Skeletal muscle satellite cell (primary cell): ENCODE measurements at regions not wholly inside any gene's neighbourhood (a gene's known extent, or its start where the extent isn't known, plus 50 kb on each side); places are given as distances from the start of the nearest gene placed in this dataset.

Experiments used
- H3K27me3 ChIP-seq: 2 replicates; pipeline ENCODE4 v1.7.0; 2013; ENCODE audit warnings: low read length; ENCODE audit not compliant: control insufficient read depth, insufficient read depth
- H3K36me3 ChIP-seq: 2 replicates; pipeline ENCODE4 v1.7.0; 2013; ENCODE audit warnings: mild to moderate bottlenecking, control low read depth, low read length; ENCODE audit not compliant: insufficient read depth
- H3K4me1 ChIP-seq: 2 replicates; pipeline ENCODE4 v1.7.0; 2013; ENCODE audit warnings: low read length; ENCODE audit not compliant: control insufficient read depth, insufficient read depth
- H3K4me2 ChIP-seq: 2 replicates; pipeline ENCODE4 v1.7.0; 2013; ENCODE audit warnings: mild to moderate bottlenecking, low read length
- H3K4me3 ChIP-seq: 2 replicates; pipeline ENCODE4 v1.7.0; 2013; ENCODE audit warnings: low read length
- H3K9ac ChIP-seq: 2 replicates; pipeline ENCODE4 v1.7.0; 2013; ENCODE audit warnings: mild to moderate bottlenecking, low read depth, low read length, moderate library complexity
- H3K9me3 ChIP-seq: replicated peaks from 2 replicates; pipeline ENCODE4 v1.7.0; 2013; ENCODE audit warnings: mild to moderate bottlenecking, control low read depth, low read length

- no peaks in the 10 kb centered on the region for H3K4me1 ChIP-seq
- H3K4me3 ChIP-seq: no peak overlapping the region
- H3K9me3 ChIP-seq: no peaks in the 10 kb centered on the region
- H3K4me2 ChIP-seq: no peak overlapping the region
- no peak overlapping the region for H3K9ac ChIP-seq
- H3K27me3 ChIP-seq: peaks cover 76% of the 10 kb centered on the region
- H3K36me3 ChIP-seq: no peaks in the 10 kb centered on the region
Measured at GRCh38 chr9:97747201-97747965, 50.2 kb upstream of the XPA start.

DNA sequence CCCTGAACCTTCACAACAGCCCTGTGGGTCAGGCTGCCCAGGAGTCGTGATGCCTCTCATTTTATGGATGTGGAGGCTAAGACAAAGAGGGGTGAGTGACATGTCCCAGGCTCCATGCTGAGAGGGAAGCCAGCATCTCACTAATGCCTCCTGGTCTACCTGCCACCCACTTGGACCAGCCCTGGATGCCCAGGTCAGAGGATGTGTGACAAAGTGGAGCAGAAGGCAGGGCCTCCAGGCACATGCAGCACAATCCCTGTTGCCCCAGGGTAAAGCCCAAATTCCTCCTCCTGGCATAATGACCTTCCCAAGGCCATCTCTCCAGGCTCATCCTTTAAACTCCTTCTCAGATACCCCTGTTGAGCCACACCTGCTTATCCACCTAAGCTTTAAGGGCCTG lies 51.4 kb upstream of the XPA start:
- H3K9ac ChIP-seq: no peak overlapping the region
- H3K9me3 ChIP-seq: no peaks in the 10 kb centered on the region
- H3K4me1 ChIP-seq: no peaks in the 10 kb centered on the region
- no peak overlapping the region for H3K4me3 ChIP-seq
- H3K4me2 ChIP-seq: no peak overlapping the region
- peaks cover 78% of the 10 kb centered on the region for H3K27me3 ChIP-seq
- no peaks in the 10 kb centered on the region for H3K36me3 ChIP-seq

GRCh38 chr9:97749928-97750327 lies 52.8 kb upstream of the XPA start:
- Histone ChIP-seq H3K4me2 (no peak overlapping the region), H3K4me3 (no peak overlapping the region), H3K9ac (no peak overlapping the region), H3K4me1 (no peaks in the 10 kb centered on the region), H3K36me3 (no peaks in the 10 kb centered on the region), H3K9me3 (no peaks in the 10 kb centered on the region), H3K27me3 (peaks cover 68% of the 10 kb centered on the region)

GRCh38 chr9:97751531-97751930 lies 54.4 kb upstream of the XPA start:
- Histone ChIP-seq H3K9ac (no peak overlapping the region), H3K4me2 (no peak overlapping the region), H3K4me1 (no peaks in the 10 kb centered on the region), H3K27me3 (peaks cover 55% of the 10 kb centered on the region), H3K4me3 (no peak overlapping the region), H3K36me3 (no peaks in the 10 kb centered on the region), H3K9me3 (no peaks in the 10 kb centered on the region)

DNA sequence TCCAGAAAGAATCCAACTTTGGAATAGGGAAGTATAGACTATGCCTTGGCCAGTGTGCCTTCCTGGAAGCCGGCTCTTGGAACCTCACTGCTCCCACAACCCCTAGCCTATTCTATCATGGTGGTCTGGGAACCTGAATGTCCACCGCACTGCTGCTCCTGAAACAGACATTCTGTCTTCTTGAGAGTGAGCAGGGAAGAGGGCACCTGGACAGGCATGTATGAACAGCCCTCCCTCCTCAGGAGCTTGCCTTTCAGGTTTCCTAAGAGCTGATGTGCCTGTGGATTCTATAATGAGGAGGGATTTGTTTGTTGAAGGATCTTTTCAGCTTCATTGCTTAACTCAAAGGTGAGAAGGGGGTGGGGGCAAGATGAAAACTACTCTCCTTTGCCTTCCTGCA lies 55.1 kb upstream of the XPA start:
- Histone ChIP-seq H3K36me3 (no peaks in the 10 kb centered on the region), H3K9me3 (no peaks in the 10 kb centered on the region), H3K4me2 (no peak overlapping the region), H3K4me1 (no peaks in the 10 kb centered on the region), H3K9ac (no peak overlapping the region), H3K27me3 (peaks cover 54% of the 10 kb centered on the region), H3K4me3 (no peak overlapping the region)

GRCh38 chr9:97753364-97753763 lies 56.2 kb upstream of the XPA start:
- no peak overlapping the region for H3K4me3 ChIP-seq
- H3K9ac ChIP-seq: no peak overlapping the region
- H3K4me1 ChIP-seq: no peaks in the 10 kb centered on the region
- no peak overlapping the region for H3K4me2 ChIP-seq
- no peaks in the 10 kb centered on the region for H3K9me3 ChIP-seq
- no peaks in the 10 kb centered on the region for H3K36me3 ChIP-seq
- peaks cover 46% of the 10 kb centered on the region for H3K27me3 ChIP-seq

GRCh38 chr9:97753975-97754374 lies 56.8 kb upstream of the XPA start:
- H3K9me3 ChIP-seq: no peaks in the 10 kb centered on the region
- no peaks in the 10 kb centered on the region for H3K4me1 ChIP-seq
- H3K4me2 ChIP-seq: no peak overlapping the region
- H3K9ac ChIP-seq: no peak overlapping the region
- peaks cover 45% of the 10 kb centered on the region for H3K27me3 ChIP-seq
- no peaks in the 10 kb centered on the region for H3K36me3 ChIP-seq
- no peak overlapping the region for H3K4me3 ChIP-seq

DNA sequence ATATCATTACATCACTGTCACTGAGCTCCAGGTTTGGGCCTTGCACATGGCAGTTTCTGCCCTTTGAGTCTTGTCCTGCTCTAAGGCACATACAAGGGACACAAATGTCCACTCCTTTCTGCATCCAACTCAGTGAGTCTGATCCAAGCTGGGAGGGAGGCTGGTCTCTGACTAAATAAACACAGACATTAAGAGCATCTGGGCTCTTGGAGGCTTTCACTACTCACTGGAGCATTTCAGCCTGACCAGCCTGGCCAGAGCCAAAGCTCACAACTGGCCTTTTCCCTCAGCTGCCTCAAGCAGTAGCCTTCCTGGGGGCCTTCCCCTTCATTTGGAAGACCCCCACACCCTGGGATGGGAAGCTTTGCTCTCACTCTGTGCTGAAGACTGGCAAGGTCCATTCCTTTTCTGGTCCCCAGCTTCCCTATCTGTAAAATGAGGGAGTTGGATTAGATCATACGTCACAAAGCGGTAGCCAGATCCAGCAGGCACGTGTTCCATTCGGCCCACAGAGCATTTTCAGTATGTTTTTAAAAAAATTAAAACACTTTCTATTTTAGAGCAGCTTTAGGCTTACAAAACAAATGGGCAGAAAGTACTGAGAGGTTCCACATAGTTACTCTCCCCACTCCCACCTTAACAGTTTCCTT lies 58.6 kb upstream of the XPA start:
- H3K9me3 ChIP-seq: no peaks in the 10 kb centered on the region
- peaks cover 60% of the 10 kb centered on the region for H3K27me3 ChIP-seq
- no peaks in the 10 kb centered on the region for H3K4me1 ChIP-seq
- no peaks in the 10 kb centered on the region for H3K36me3 ChIP-seq
- H3K4me2 ChIP-seq: no peak overlapping the region
- no peak overlapping the region for H3K4me3 ChIP-seq
- H3K9ac ChIP-seq: no peak overlapping the region

- no peak overlapping the region for H3K4me2 ChIP-seq
- no peak overlapping the region for H3K4me3 ChIP-seq
- H3K36me3 ChIP-seq: no peaks in the 10 kb centered on the region
- peaks cover 60% of the 10 kb centered on the region for H3K27me3 ChIP-seq
- H3K9me3 ChIP-seq: no peaks in the 10 kb centered on the region
- no peak overlapping the region for H3K9ac ChIP-seq
- no peaks in the 10 kb centered on the region for H3K4me1 ChIP-seq
Measured at GRCh38 chr9:97756991-97757390, 59.9 kb upstream of the XPA start.

DNA sequence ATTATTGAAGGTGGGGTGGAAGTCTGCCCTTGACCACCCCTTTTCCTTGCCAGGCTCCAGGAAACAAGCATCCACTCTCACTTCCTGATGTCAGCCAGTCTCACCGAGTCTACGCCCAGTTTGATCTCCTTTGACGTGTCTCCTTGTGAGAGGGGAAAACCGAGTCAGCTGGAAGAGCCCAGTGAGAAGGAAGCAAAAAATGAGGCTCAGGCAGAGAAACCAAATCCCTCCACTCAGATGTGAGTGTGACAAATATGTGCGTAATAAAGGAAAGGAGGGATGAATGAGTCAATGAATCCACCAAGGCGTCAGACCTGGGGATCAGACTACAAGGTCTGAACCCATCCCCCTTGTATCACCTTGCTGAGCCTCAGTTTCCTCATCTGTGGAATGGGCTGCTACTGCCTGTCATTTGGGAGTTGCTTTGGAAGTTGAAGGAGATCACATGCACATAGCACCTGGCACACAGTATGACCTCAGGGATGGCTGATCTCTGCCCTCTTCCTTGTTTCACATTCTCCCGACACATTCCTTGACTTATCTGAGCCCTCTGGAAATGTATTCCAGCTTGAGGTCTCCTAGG lies 61.3 kb upstream of the XPA start:
- H3K4me3 ChIP-seq: no peak overlapping the region
- no peaks in the 10 kb centered on the region for H3K36me3 ChIP-seq
- H3K9ac ChIP-seq: no peak overlapping the region
- no peaks in the 10 kb centered on the region for H3K4me1 ChIP-seq
- H3K9me3 ChIP-seq: no peaks in the 10 kb centered on the region
- no peak overlapping the region for H3K4me2 ChIP-seq
- peaks cover 61% of the 10 kb centered on the region for H3K27me3 ChIP-seq

DNA sequence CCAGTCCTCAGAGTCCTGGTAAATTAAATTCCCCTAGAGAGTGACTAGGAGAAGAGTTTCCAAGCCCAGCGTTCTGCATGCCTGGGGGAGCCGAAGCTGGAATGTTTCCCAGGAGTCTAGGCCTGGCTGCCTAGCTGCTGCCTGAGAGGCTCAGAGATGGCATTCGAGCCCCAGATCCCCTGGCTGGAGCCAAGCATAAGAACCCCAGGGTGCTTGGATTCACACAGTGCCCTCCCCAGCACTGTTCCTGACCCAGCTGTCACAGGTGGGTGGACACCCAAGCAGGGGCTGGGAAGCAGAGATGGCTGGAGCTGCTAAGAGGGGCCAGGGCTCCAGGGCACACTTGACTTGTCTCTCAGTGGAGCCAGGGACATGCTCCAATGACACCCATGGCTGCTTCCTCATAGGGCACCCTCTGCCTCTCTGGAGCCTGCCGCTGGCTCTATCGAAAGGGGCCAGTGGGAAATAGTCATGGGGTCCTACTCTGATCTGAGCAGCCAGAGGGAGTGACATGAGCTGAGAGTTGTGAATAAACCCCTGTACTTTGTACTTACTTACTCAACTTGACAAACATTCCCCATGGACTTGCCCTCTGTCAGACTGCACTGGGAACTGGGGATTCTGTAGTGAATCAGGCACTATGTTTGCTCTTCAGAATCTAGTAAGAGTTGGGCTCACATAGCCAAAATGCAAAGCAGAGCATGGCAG lies 62.6 kb upstream of the XPA start:
- Histone ChIP-seq H3K36me3 (no peaks in the 10 kb centered on the region), H3K9ac (no peak overlapping the region), H3K4me1 (no peaks in the 10 kb centered on the region), H3K9me3 (no peaks in the 10 kb centered on the region), H3K27me3 (peaks cover 62% of the 10 kb centered on the region), H3K4me2 (no peak overlapping the region), H3K4me3 (no peak overlapping the region)
